PC-9 (cell line): ENCODE measurements at regions not wholly inside any gene's neighbourhood (a gene's known extent, or its start where the extent isn't known, plus 50 kb on each side); places are given as distances from the start of the nearest gene placed in this dataset.
"Not testable (repeated sequence)": the region's sequence is repeated elsewhere in the genome, so short reads cannot be mapped to it uniquely, and the experiment has no call there.

ENCODE experiments used
- BruUV-seq: library from RNA; stranded (reverse); fragments of 400-500 nt; replicated peaks from 2 replicates; lab custom pipeline; 2021; lab: Mats Ljungman, UMichigan
- CTCF ChIA-PET: fragments of 300-600 bp; sonication (Branson Sonifier 250); formaldehyde crosslinking; loops from one replicate; lab custom pipeline; 2022; ENCODE audit warnings: antibody characterized with exemption; lab: Charles Lee
- POLR2A ChIA-PET: fragments of 300-600 bp; sonication (Branson Sonifier 250); formaldehyde crosslinking; loops from one replicate; lab custom pipeline; 2022; ENCODE audit warnings: antibody characterized with exemption; ENCODE audit not compliant: unreplicated experiment; lab: Charles Lee
- DNase-seq, 2 experiments: peaks; one replicate each; pipeline versions ENCODE4 v3.0.0 to v3.0.0-alpha.2; 2015 to 2022; ENCODE audit warnings: mixed read lengths in 1 of 2
- H2AFZ ChIP-seq: fragments of 200-600 bp; sonication (generic); 2 replicates; pipeline ENCODE4 v1.8.1; 2017; ENCODE audit warnings: antibody characterized with exemption
- H3F3A ChIP-seq: fragments of 200-600 bp; sonication (generic); 2 replicates; pipeline ENCODE4 v1.8.1; 2017; ENCODE audit warnings: antibody characterized with exemption, mild to moderate bottlenecking, low read depth; ENCODE audit not compliant: insufficient read depth
- H3K27ac ChIP-seq: fragments of 200-600 bp; sonication (generic); 2 replicates; pipeline ENCODE4 v1.6.1; 2016; ENCODE audit warnings: mixed run types
- H3K27me3 ChIP-seq: fragments of 200-600 bp; sonication (generic); 2 replicates; pipeline ENCODE4 v1.6.1; 2016; ENCODE audit warnings: low read depth, mixed run types; ENCODE audit not compliant: insufficient read depth
- H3K36me3 ChIP-seq: fragments of 200-600 bp; sonication (generic); 2 replicates; pipeline ENCODE4 v1.6.1; 2016; ENCODE audit warnings: low read depth, mixed run types
- H3K4me1 ChIP-seq: fragments of 200-600 bp; sonication (generic); replicated peaks from 2 replicates; pipeline ENCODE4 v1.6.1; 2016; ENCODE audit warnings: mixed run types; ENCODE audit not compliant: insufficient read depth
- H3K4me2 ChIP-seq: fragments of 200-600 bp; sonication (generic); 2 replicates; pipeline ENCODE4 v1.6.1; 2017; ENCODE audit warnings: mixed run types
- H3K4me3 ChIP-seq: fragments of 200-600 bp; sonication (generic); 2 replicates; pipeline ENCODE4 v1.6.1; 2016; ENCODE audit warnings: mixed run types
- H3K79me2 ChIP-seq: fragments of 200-600 bp; sonication (generic); 2 replicates; pipeline ENCODE4 v1.6.1; 2017; ENCODE audit warnings: low read depth, mixed run types
- H3K9me2 ChIP-seq: fragments of 200-600 bp; sonication (generic); 2 replicates; pipeline ENCODE4 v1.8.1; 2017; ENCODE audit warnings: mild to moderate bottlenecking; ENCODE audit not compliant: insufficient read depth
- H3K9me3 ChIP-seq: fragments of 200-600 bp; sonication (generic); 2 replicates; pipeline ENCODE4 v1.8.1; 2016; ENCODE audit warnings: low read depth; ENCODE audit not compliant: insufficient read depth
- H4K20me1 ChIP-seq: fragments of 200-600 bp; sonication (generic); 2 replicates; pipeline ENCODE4 v1.8.1; 2017; ENCODE audit not compliant: insufficient read depth
- CTCF ChIP-seq: fragments of 200-600 bp; sonication (generic); conservative IDR thresholded peaks from 2 replicates; pipeline ENCODE4 v1.6.1; 2017; ENCODE audit warnings: mixed run types, antibody characterized with exemption, mild to moderate bottlenecking, moderate library complexity
- EZH2 ChIP-seq: fragments of 200-600 bp; sonication (generic); IDR thresholded peaks from 2 replicates; pipeline ENCODE4 v1.8.0; 2017; ENCODE audit warnings: antibody characterized with exemption, low read depth
- intact Hi-C: fragments of 100-400 bp; cut with micrococcal nuclease; formaldehyde crosslinking; loops from one replicate; pipeline ENCODE4 v1.10.0; 2022; ENCODE audit not compliant: unreplicated experiment

DNA sequence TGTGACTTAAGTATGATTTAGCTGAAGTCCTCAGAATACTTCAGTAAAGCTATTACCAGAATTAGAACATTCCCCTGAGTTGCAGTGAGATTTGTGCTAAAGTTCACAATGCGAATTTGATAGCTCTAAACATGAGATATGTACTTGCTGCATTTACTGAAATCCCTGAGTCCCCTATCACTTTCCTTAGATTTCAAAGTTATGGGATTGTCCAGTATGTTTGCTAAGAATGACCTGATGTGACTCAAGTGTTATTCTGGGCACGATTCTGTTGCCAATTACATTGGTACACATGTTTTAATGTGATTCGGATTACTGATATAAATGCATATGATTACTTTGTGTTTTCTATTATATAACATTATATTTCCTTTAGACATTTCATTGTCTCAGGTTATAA lies 91.3 kb upstream of the AMOT start:
- Histone ChIP-seq H3K27me3 (no peaks in the 10 kb centered on the region), H3F3A (no peaks in the 10 kb centered on the region), H4K20me1 (no peaks in the 10 kb centered on the region), H3K9me3 (no peaks in the 10 kb centered on the region), H2AFZ (no peak overlapping the region), H3K27ac (no peak overlapping the region), H3K4me2 (no peak overlapping the region), H3K9me2 (no peaks in the 10 kb centered on the region), H3K4me1 (no peaks in the 10 kb centered on the region), H3K36me3 (no peaks in the 10 kb centered on the region), H3K4me3 (no peak overlapping the region), H3K79me2 (no peaks in the 10 kb centered on the region)
- CTCF ChIA-PET: no interaction called here
- TF ChIP-seq EZH2: no peak
- no peak for TF ChIP-seq CTCF
- POLR2A ChIA-PET: no interaction called here
- intact Hi-C loops: no loop called here
- DNase-seq: no peak
- BruUV-seq: no TSS peak

- no peak overlapping the region for H3K4me2 ChIP-seq
- ChIA-PET POLR2A (no interaction called here), CTCF (no interaction called here)
- BruUV-seq: no TSS peak
- TF ChIP-seq EZH2 (no peak), CTCF (no peak)
- H3K27ac ChIP-seq: no peak overlapping the region
- no peaks in the 10 kb centered on the region for H3K9me2 ChIP-seq
- no peak for DNase-seq
- H3K27me3 ChIP-seq: no peaks in the 10 kb centered on the region
- H3F3A ChIP-seq: no peaks in the 10 kb centered on the region
- intact Hi-C loops: no loop called here
- H3K36me3 ChIP-seq: no peaks in the 10 kb centered on the region
- H3K79me2 ChIP-seq: no peaks in the 10 kb centered on the region
- no peak overlapping the region for H2AFZ ChIP-seq
- H3K4me3 ChIP-seq: no peak overlapping the region
- H3K4me1 ChIP-seq: no peaks in the 10 kb centered on the region
- H4K20me1 ChIP-seq: no peaks in the 10 kb centered on the region
- no peaks in the 10 kb centered on the region for H3K9me3 ChIP-seq
Observed at GRCh38 chrX:112931478-112931877, 90.8 kb upstream of the AMOT start.

- DNase-seq, H3K4me3 ChIP-seq, H4K20me1 ChIP-seq, intact Hi-C loops, H3K9me2 ChIP-seq, BruUV-seq, H3K4me2 ChIP-seq, H3K79me2 ChIP-seq, H3K9me3 ChIP-seq, CTCF ChIA-PET, H3K36me3 ChIP-seq, H3K27me3 ChIP-seq, H2AFZ ChIP-seq, H3K27ac ChIP-seq, POLR2A ChIA-PET, H3K4me1 ChIP-seq, H3F3A ChIP-seq: not testable (repeated sequence)
Observed at GRCh38 chrX:112923381-112923780, 82.8 kb upstream of the AMOT start.

DNA sequence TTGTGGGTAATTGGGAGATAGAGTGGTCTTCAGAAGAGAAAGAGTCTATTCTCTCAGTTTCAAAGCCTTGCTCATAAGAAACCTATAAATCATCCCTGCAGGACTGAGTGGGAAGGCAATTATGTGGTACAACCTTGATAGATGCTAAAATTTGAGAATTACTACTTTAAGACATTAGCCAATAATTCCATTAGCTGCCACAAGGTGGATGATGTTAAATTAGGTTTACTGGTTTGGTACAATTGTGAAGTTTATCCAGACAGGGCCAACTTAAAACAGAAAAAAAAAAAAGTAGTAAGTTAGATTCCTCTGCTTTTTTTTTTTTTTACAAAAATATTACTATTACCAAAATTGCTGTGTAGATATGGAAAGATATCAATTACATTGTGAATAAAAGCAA lies 73.2 kb upstream of the AMOT start:
- intact Hi-C loops: no loop called here
- POLR2A ChIA-PET: no interaction called here
- Histone ChIP-seq H2AFZ (no peak overlapping the region), H3K36me3 (no peaks in the 10 kb centered on the region), H3K27me3 (no peaks in the 10 kb centered on the region), H3K27ac (no peak overlapping the region), H3F3A (no peaks in the 10 kb centered on the region), H3K4me1 (no peaks in the 10 kb centered on the region), H3K4me3 (no peak overlapping the region), H3K79me2 (no peaks in the 10 kb centered on the region), H3K9me3 (no peaks in the 10 kb centered on the region), H3K4me2 (no peak overlapping the region), H3K9me2 (no peaks in the 10 kb centered on the region), H4K20me1 (no peaks in the 10 kb centered on the region)
- no TSS peak for BruUV-seq
- no peak for DNase-seq
- CTCF ChIA-PET: no interaction called here
- no peak for TF ChIP-seq EZH2
- peak; percentile 60 for TF ChIP-seq CTCF
